Activated CD4-positive, alpha-beta T cell treated with anti-CD3 and anti-CD28 coated beads, Interleukin-2, Interleukin-4, amounts not matched to agents 100 ng/mL and 50 ng/mL, durations not matched to agents 16 hours and 8 hours (primary cell): ENCODE measurements at regions not wholly inside any gene's neighbourhood (a gene's known extent, or its start where the extent isn't known, plus 50 kb on each side); places are given as distances from the start of the nearest gene placed in this dataset.

Experiments used
- DNase-seq: peaks from one replicate; pipeline ENCODE4 v3.0.0-alpha.2; 2020; ENCODE audit warnings: low spot score

DNA sequence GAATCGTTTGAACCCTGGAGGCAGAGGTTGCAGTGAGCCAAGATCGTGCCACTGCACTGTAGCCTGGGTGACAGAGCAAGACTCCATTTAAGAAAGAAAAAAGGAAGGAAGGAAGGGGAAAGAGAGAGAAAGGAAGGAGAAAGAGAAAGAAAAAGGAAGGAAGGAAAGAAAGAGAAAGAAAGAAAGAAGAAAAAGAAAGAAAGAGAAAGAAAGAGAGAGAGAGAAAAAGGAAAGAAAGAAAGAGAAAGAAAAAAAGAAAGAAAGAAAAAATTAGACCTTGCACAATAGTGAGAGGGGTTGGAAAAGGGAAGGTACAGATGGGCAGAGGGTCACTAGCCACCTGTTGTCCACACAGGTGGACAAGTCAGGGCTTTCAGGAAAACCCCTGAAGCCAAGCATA is 57.6 kb upstream of the RTL6 start:
- no peak for DNase-seq

DNA sequence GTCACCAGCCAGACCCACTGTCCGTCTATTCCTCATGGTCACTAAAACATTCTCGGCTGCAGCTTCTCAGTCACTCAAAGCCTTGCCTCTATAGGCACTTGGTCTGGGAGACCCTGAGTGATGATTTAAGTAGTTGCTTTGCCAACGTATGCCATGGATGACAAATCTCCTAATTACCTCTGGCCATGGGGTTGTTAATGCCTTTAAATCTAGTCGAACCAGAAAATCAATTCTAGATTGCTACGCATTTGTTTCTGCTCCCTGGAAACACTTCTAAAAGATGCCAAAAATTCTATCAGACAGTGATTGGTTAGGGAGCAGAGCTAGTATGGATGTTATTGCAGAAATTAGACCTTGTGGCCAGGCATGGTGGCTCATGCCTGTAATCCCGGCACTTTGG is 57.0 kb upstream of the RTL6 start:
- DNase-seq = no peak

DNA sequence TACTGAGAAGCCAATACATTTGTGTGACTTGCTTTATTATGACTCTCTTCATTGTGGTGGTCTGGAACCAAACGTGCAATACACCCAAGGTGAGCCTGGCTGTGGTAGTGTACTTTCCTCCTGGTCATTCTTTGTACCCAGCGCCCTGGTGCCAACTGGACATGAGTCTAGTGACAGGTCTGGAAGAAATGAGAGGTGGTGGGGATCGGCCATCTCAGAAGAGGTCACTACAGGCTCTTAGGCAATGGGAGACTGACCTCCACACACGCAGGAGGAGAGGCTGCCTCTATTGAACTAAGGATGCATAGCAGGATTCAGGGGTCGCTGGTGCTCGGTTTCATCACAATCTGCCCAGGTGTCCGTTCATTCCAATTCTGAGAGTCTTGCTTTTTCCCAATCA is 56.4 kb upstream of the RTL6 start:
- DNase-seq = no peak

DNA sequence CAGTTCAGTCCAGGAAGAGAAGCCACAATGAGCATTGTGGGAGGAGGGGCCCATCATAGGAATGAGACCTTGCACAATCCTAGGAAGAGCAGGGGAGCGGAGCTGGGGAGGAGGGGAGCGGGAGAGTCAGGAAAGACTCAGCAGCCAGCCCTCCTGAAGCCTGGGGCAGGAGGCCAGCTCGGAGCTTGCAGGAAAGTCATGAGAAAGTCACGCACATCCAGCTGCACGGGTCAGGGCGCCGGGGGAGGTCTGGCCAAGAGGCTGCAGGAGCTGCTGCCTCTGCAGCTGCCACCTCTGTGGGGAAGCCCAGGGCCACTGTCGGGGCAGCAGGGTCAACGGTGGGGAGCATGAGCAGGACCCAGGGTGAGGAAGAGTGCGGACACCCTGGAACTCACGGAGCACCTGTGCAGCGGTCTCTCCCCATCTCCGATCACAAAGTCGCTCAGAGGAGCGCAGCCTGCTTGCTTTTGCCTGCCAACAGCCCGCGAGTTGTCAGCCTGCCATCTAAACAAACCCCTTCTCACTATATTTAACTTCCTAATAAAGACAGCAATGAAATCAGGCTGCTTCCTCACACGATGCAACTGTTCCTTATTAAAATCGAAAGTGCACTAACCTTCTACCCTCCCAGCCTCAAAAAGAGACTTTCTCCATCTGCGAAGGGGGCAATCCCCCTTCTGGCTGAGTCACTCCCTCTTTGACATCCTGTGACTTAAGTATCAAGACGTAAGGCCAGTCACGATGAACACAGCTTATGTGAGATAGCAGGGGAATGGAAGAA is 52.9 kb upstream of the RTL6 start:
- peak; percentile 62 for DNase-seq

- no peak for DNase-seq
These were observed 51.7 kb upstream of the RTL6 start for GRCh38 chr22:44549701-44550100.

DNA sequence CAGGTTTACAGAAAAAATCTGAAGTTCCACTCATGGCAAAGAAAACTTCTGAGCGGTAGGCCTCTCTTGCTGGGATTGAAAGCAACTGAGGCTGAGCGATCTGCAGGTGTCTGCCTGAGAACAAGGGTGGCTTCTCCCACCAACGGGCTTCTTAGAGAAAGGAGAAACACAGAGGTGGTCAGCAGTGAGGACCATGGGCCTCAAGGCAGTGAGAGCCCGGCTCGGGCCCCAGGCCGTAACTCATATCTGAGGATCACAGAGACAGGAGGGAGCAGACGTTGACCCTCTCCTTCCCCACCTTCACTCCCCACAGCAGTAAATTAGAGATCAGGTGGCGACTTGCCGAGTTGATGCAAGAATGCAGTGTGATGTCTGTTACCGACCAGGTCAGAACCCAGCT is 50.9 kb upstream of the RTL6 start:
- DNase-seq = no peak
